ENCODE measurements at regions not wholly inside any gene's neighbourhood (a gene's known extent, or its start where the extent isn't known, plus 50 kb on each side); places are given as distances from the start of the nearest gene placed in this dataset.

DNA sequence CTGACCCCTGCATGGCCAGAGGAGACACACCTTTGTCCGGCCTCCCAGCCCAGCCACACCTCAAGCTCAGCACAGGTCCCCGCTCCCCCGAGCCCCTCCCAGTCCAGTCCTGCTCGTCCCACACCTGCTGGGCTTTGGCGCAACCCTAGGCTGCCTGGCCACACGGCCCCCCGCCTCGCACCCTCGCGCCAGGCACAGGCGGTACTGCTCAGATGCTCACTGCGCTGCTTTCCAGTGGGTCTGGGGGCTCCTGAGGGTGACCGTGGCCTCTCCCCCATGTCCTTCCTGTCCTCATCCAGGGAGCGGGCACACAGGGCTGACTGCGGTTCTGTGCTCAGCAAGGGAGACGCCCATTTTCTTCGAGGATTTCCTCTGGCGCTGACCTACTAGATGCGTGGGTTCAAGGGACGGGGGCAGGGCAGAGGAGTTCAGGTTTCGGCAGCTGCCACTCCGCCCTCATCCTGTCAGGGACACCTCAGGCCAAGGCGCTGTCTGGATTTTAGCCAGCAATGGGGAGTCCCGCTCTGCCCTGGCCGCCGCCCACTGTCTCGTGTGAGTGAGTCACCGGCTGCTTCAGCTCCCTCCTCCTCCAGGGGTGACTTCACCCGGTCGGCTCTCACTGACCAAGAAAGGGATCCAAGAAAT is 118.0 kb upstream of the ZNF469 start (continued):
- TF ChIP-seq EP300 (IDR thresholded peaks at IDR 0.05; ENCODE audit: low read length) = peak; percentile 63
- TF ChIP-seq PHF21A (IDR thresholded peaks at IDR 0.05; ENCODE audit: borderline replicate concordance, low read depth) = no peak
- TF ChIP-seq SIN3A (IDR thresholded peaks at IDR 0.05; ENCODE audit: borderline replicate concordance in 2 of 2, control insufficient read depth in 1 of 2, low read depth in 2 of 2, low read length in 2 of 2) = no peak
- TF ChIP-seq NR2C2 (CRISPR knock-in tag; IDR thresholded peaks at IDR 0.05) = no peak
- peak; percentile 90 for TF ChIP-seq NR2C2 (tag; IDR thresholded peaks at IDR 0.05)
- 0 out of 4 replicates have a peak, but pooled peaks of 1 of the 2 experiments have one; percentile 26 for TF ChIP-seq TBL1XR1 (IDR thresholded peaks at IDR 0.05; ENCODE audit: low read length in 2 of 2)
- TF ChIP-seq RCOR1 (IDR thresholded peaks at IDR 0.05; ENCODE audit: borderline replicate concordance in 1 of 2, low read depth in 2 of 2, low read length in 2 of 2) = peak in 1 of 2 experiments; percentile 62; a peak in 1 of 4 replicates
- TF ChIP-seq TAF15 (IDR thresholded peaks at IDR 0.05; ENCODE audit: low read depth, low read length) = no peak
- TF ChIP-seq HNRNPL (IDR thresholded peaks at IDR 0.05; ENCODE audit: low read depth, low read length) = no peak
- peak; percentile 51; the same call in 1 of the 2 replicates for TF ChIP-seq ZNF263 (CRISPR knock-in tag; IDR thresholded peaks at IDR 0.05; ENCODE audit: borderline replicate concordance)
- TF ChIP-seq, protein P1, sequence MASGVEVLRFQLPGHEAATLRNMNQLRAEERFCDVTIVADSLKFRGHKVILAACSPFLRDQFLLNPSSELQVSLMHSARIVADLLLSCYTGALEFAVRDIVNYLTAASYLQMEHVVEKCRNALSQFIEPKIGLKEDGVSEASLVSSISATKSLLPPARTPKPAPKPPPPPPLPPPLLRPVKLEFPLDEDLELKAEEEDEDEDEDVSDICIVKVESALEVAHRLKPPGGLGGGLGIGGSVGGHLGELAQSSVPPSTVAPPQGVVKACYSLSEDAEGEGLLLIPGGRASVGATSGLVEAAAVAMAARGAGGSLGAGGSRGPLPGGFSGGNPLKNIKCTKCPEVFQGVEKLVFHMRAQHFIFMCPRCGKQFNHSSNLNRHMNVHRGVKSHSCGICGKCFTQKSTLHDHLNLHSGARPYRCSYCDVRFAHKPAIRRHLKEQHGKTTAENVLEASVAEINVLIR (CRISPR knock-in tag; IDR thresholded peaks at IDR 0.05) = no peak
- TF ChIP-seq, protein P2, sequence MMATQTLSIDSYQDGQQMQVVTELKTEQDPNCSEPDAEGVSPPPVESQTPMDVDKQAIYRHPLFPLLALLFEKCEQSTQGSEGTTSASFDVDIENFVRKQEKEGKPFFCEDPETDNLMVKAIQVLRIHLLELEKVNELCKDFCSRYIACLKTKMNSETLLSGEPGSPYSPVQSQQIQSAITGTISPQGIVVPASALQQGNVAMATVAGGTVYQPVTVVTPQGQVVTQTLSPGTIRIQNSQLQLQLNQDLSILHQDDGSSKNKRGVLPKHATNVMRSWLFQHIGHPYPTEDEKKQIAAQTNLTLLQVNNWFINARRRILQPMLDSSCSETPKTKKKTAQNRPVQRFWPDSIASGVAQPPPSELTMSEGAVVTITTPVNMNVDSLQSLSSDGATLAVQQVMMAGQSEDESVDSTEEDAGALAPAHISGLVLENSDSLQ (IDR thresholded peaks at IDR 0.05) = peak; percentile 88
- TF ChIP-seq MTA3 (IDR thresholded peaks at IDR 0.05; ENCODE audit: borderline replicate concordance) = peak; percentile 55; the same call in 1 of the 2 replicates
- TF ChIP-seq ZNF75A (CRISPR knock-in tag; IDR thresholded peaks at IDR 0.05) = no peak
- peak; percentile 95 for TF ChIP-seq JUND (IDR thresholded peaks at IDR 0.05; ENCODE audit: borderline replicate concordance, low read depth, low read length)
- TF ChIP-seq JUND (tag; IDR thresholded peaks at IDR 0.05; ENCODE audit: borderline replicate concordance, low read depth, low read length) = peak; percentile 93
- TF ChIP-seq RBM34 (IDR thresholded peaks at IDR 0.05; ENCODE audit: borderline replicate concordance, insufficient read depth, low read length) = no peak
- TF ChIP-seq PHF8 (IDR thresholded peaks at IDR 0.05; ENCODE audit: borderline replicate concordance, low read length) = peak; percentile 24; the same call in 1 of the 2 replicates
- TF ChIP-seq, protein P3, sequence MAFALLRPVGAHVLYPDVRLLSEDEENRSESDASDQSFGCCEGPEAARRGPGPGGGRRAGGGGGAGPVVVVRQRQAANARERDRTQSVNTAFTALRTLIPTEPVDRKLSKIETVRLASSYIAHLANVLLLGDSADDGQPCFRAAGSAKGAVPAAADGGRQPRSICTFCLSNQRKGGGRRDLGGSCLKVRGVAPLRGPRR (CRISPR knock-in tag; IDR thresholded peaks at IDR 0.05) = no peak
- TF ChIP-seq SIN3B (IDR thresholded peaks at IDR 0.05; ENCODE audit: low read depth) = no peak
- TF ChIP-seq, protein P4, sequence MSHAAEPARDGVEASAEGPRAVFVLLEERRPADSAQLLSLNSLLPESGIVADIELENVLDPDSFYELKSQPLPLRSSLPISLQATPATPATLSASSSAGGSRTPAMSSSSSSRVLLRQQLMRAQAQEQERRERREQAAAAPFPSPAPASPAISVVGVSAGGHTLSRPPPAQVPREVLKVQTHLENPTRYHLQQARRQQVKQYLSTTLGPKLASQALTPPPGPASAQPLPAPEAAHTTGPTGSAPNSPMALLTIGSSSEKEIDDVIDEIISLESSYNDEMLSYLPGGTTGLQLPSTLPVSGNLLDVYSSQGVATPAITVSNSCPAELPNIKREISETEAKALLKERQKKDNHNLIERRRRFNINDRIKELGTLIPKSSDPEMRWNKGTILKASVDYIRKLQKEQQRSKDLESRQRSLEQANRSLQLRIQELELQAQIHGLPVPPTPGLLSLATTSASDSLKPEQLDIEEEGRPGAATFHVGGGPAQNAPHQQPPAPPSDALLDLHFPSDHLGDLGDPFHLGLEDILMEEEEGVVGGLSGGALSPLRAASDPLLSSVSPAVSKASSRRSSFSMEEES (CRISPR knock-in tag; IDR thresholded peaks at IDR 0.05) = no peak
- peak; percentile 38; the same call in 1 of the 2 replicates for TF ChIP-seq MBD2 (IDR thresholded peaks at IDR 0.05; ENCODE audit: borderline replicate concordance, low read depth)
- TF ChIP-seq GTF2A2 (tag; IDR thresholded peaks at IDR 0.05) = no peak
- TF ChIP-seq ZNF140 (CRISPR knock-in tag; IDR thresholded peaks at IDR 0.05) = no peak
- no peak for TF ChIP-seq ZNF143 (CRISPR knock-in tag; IDR thresholded peaks at IDR 0.05)

Measured in K562 (cell line).